ENCODE measurements at regions not wholly inside any gene's neighbourhood (a gene's known extent, or its start where the extent isn't known, plus 50 kb on each side); places are given as distances from the start of the nearest gene placed in this dataset.
A peak's percentile ranks its signal among the peaks of the same experiment; 100 is the strongest.

GRCh38 chr13:106835477-106835876, 267.5 kb upstream of the ARGLU1 start:
- no peaks in the 10 kb centered on the region for H3K27me3 ChIP-seq (ENCODE audit: control insufficient read depth, insufficient read depth, low read length)
- H3K36me3 ChIP-seq (ENCODE audit: control insufficient read depth, insufficient read depth, low read length): no peaks in the 10 kb centered on the region
- no peak for DNase-seq (ENCODE audit: low read depth)
- no peak for FAIRE-seq
- TF ChIP-seq CTCF (IDR thresholded peaks at IDR 0.05; ENCODE audit: insufficient read depth, low read length, severe bottlenecking): no peak
- no peak overlapping the region for H3K4me3 ChIP-seq (ENCODE audit: low read depth, low read length)

GRCh38 chr13:106821979-106822378, 254.0 kb upstream of the ARGLU1 start:
- no peaks in the 10 kb centered on the region for H3K27me3 ChIP-seq (ENCODE audit: control insufficient read depth, insufficient read depth, low read length)
- DNase-seq (ENCODE audit: low read depth) (no peak), FAIRE-seq (no peak)
- H3K36me3 ChIP-seq (ENCODE audit: control insufficient read depth, insufficient read depth, low read length): no peaks in the 10 kb centered on the region
- H3K4me3 ChIP-seq (ENCODE audit: low read depth, low read length): no peak overlapping the region
- TF ChIP-seq CTCF (IDR thresholded peaks at IDR 0.05; ENCODE audit: insufficient read depth, low read length, severe bottlenecking): no peak

GRCh38 chr13:106819413-106820180, 251.7 kb upstream of the ARGLU1 start:
- H3K4me3 ChIP-seq (ENCODE audit: low read depth, low read length): no peak overlapping the region
- H3K36me3 ChIP-seq (ENCODE audit: control insufficient read depth, insufficient read depth, low read length): no peaks in the 10 kb centered on the region
- FAIRE-seq (no peak), DNase-seq (ENCODE audit: low read depth) (peak; percentile 1)
- H3K27me3 ChIP-seq (ENCODE audit: control insufficient read depth, insufficient read depth, low read length): no peaks in the 10 kb centered on the region
- no peak for TF ChIP-seq CTCF (IDR thresholded peaks at IDR 0.05; ENCODE audit: insufficient read depth, low read length, severe bottlenecking)

- DNase-seq (ENCODE audit: low read depth) (no peak), FAIRE-seq (no peak)
- no peaks in the 10 kb centered on the region for H3K36me3 ChIP-seq (ENCODE audit: control insufficient read depth, insufficient read depth, low read length)
- no peaks in the 10 kb centered on the region for H3K27me3 ChIP-seq (ENCODE audit: control insufficient read depth, insufficient read depth, low read length)
- no peak for TF ChIP-seq CTCF (IDR thresholded peaks at IDR 0.05; ENCODE audit: insufficient read depth, low read length, severe bottlenecking)
- H3K4me3 ChIP-seq (ENCODE audit: low read depth, low read length): no peak overlapping the region
Observed at GRCh38 chr13:106818971-106819370, 251.0 kb upstream of the ARGLU1 start.

- no peaks in the 10 kb centered on the region for H3K27me3 ChIP-seq (ENCODE audit: control insufficient read depth, insufficient read depth, low read length)
- DNase-seq (ENCODE audit: low read depth): no peak
- no peak for TF ChIP-seq CTCF (IDR thresholded peaks at IDR 0.05; ENCODE audit: insufficient read depth, low read length, severe bottlenecking)
- H3K36me3 ChIP-seq (ENCODE audit: control insufficient read depth, insufficient read depth, low read length): no peaks in the 10 kb centered on the region
- no peak for FAIRE-seq
- no peak overlapping the region for H3K4me3 ChIP-seq (ENCODE audit: low read depth, low read length)
Observed at GRCh38 chr13:106815545-106815944, 247.6 kb upstream of the ARGLU1 start.

- no peak for FAIRE-seq
- no peak overlapping the region for H3K4me3 ChIP-seq (ENCODE audit: low read depth, low read length)
- TF ChIP-seq CTCF (IDR thresholded peaks at IDR 0.05; ENCODE audit: insufficient read depth, low read length, severe bottlenecking): no peak
- DNase-seq (ENCODE audit: low read depth): no peak
- no peaks in the 10 kb centered on the region for H3K36me3 ChIP-seq (ENCODE audit: control insufficient read depth, insufficient read depth, low read length)
- H3K27me3 ChIP-seq (ENCODE audit: control insufficient read depth, insufficient read depth, low read length): no peaks in the 10 kb centered on the region
Observed at GRCh38 chr13:106814463-106814862, 246.5 kb upstream of the ARGLU1 start.

All from bronchial epithelial cell (primary cell).